ENCODE measurements at regions not wholly inside any gene's neighbourhood (a gene's known extent, or its start where the extent isn't known, plus 50 kb on each side); places are given as distances from the start of the nearest gene placed in this dataset.

- TF ChIP-seq CTCF (IDR thresholded peaks at IDR 0.05) (no peak), POLR2A (IDR thresholded peaks at IDR 0.05) (no peak)
Measured at GRCh38 chr2:175627405-175627804, 374.7 kb downstream of the LNPK start.
